Skin of body (tissue), 1 donor: ENCODE measurements at regions not wholly inside any gene's neighbourhood (a gene's known extent, or its start where the extent isn't known, plus 50 kb on each side); places are given as distances from the start of the nearest gene placed in this dataset.

Experiments used
- DNase-seq: peaks from one replicate; lab custom pipeline; 2025; lab: John Stamatoyannopoulos, UW

GRCh38 chr15:47398132-47398531 lies 319.2 kb upstream of the SEMA6D start:
- DNase-seq: no peak

GRCh38 chr15:47398594-47398993 lies 318.7 kb upstream of the SEMA6D start:
- DNase-seq: no peak

GRCh38 chr15:47399100-47399499 lies 318.2 kb upstream of the SEMA6D start:
- DNase-seq: no peak

GRCh38 chr15:47400603-47401002 lies 316.7 kb upstream of the SEMA6D start:
- no peak for DNase-seq

GRCh38 chr15:47401427-47401826 lies 315.9 kb upstream of the SEMA6D start:
- no peak for DNase-seq

- no peak for DNase-seq
Observed at GRCh38 chr15:47402829-47403228, 314.5 kb upstream of the SEMA6D start.

GRCh38 chr15:47404877-47405276 lies 312.4 kb upstream of the SEMA6D start:
- DNase-seq: no peak

- no peak for DNase-seq
Observed at GRCh38 chr15:47405365-47406162, 311.7 kb upstream of the SEMA6D start.

- DNase-seq: no peak
Observed at GRCh38 chr15:47407692-47408091, 309.6 kb upstream of the SEMA6D start.

- no peak for DNase-seq
Observed at GRCh38 chr15:47409038-47409437, 308.3 kb upstream of the SEMA6D start.

- DNase-seq: no peak
Observed at GRCh38 chr15:47409600-47409999, 307.7 kb upstream of the SEMA6D start.

GRCh38 chr15:47410247-47410646 lies 307.1 kb upstream of the SEMA6D start:
- DNase-seq: no peak

GRCh38 chr15:47411733-47412132 lies 305.6 kb upstream of the SEMA6D start:
- DNase-seq: no peak

GRCh38 chr15:47412136-47412535 lies 305.2 kb upstream of the SEMA6D start:
- no peak for DNase-seq

- no peak for DNase-seq
Observed at GRCh38 chr15:47412802-47413201, 304.5 kb upstream of the SEMA6D start.

- no peak for DNase-seq
Observed at GRCh38 chr15:47414207-47414606, 303.1 kb upstream of the SEMA6D start.

- DNase-seq: no peak
Observed at GRCh38 chr15:47415539-47415971, 301.8 kb upstream of the SEMA6D start.

GRCh38 chr15:47422881-47423665 lies 294.2 kb upstream of the SEMA6D start:
- no peak for DNase-seq

- DNase-seq: no peak
Observed at GRCh38 chr15:47427463-47427862, 289.8 kb upstream of the SEMA6D start.

GRCh38 chr15:47429376-47429775 lies 287.9 kb upstream of the SEMA6D start:
- no peak for DNase-seq

- DNase-seq: no peak
Observed at GRCh38 chr15:47431501-47431900, 285.8 kb upstream of the SEMA6D start.

- no peak for DNase-seq
Observed at GRCh38 chr15:47432826-47433225, 284.5 kb upstream of the SEMA6D start.

GRCh38 chr15:47434596-47434995 lies 282.7 kb upstream of the SEMA6D start:
- DNase-seq: no peak
